Osteoblast (primary cell): ENCODE measurements at regions not wholly inside any gene's neighbourhood (a gene's known extent, or its start where the extent isn't known, plus 50 kb on each side); places are given as distances from the start of the nearest gene placed in this dataset.

Experiments used
- DNase-seq: peaks from one replicate; pipeline ENCODE4 v3.0.0; 2011; ENCODE audit warnings: low spot score, mixed read lengths; ENCODE audit not compliant: insufficient read length; ENCODE audit errors: missing footprints
- H2AFZ ChIP-seq: 2 replicates; pipeline ENCODE4 v1.6.0; 2011; ENCODE audit warnings: mild to moderate bottlenecking, low read length
- H3K27ac ChIP-seq: 2 replicates; pipeline ENCODE4 v1.5.1; 2011; ENCODE audit warnings: mild to moderate bottlenecking, low read depth, low read length, moderate library complexity
- H3K27me3 ChIP-seq: 2 replicates; pipeline ENCODE4 v1.6.0; 2012; ENCODE audit warnings: mild to moderate bottlenecking, control low read depth, inconsistent platforms, low read length, moderate library complexity; ENCODE audit not compliant: insufficient read depth
- H3K36me3 ChIP-seq: 2 replicates; pipeline ENCODE4 v1.5.1; 2011; ENCODE audit warnings: mild to moderate bottlenecking, low read length, control low read depth, moderate library complexity; ENCODE audit not compliant: insufficient read depth
- H3K4me1 ChIP-seq: 2 replicates; pipeline ENCODE4 v1.5.1; 2011; ENCODE audit warnings: mild to moderate bottlenecking, low read length, control low read depth, moderate library complexity; ENCODE audit not compliant: insufficient read depth
- H3K4me2 ChIP-seq: 2 replicates; pipeline ENCODE4 v1.6.0; 2011; ENCODE audit warnings: mild to moderate bottlenecking, low read length; ENCODE audit not compliant: insufficient read depth
- H3K4me3 ChIP-seq: fragments of 200-600 bp; sonication (generic); 3 replicates; pipeline ENCODE4 v1.5.1; 2012; ENCODE audit warnings: mild to moderate bottlenecking, low read length, inconsistent platforms; ENCODE audit not compliant: insufficient read depth
- H3K79me2 ChIP-seq: 2 replicates; pipeline ENCODE4 v1.6.0; 2012; ENCODE audit warnings: mild to moderate bottlenecking, low read length, control low read depth, inconsistent platforms; ENCODE audit not compliant: insufficient read depth
- H3K9me3 ChIP-seq: 2 replicates; pipeline ENCODE4 v1.5.1; 2011; ENCODE audit warnings: low read depth, low read length, control low read depth
- H4K20me1 ChIP-seq: 2 replicates; pipeline ENCODE4 v1.6.0; 2012; ENCODE audit warnings: mild to moderate bottlenecking, low read length, control low read depth; ENCODE audit not compliant: insufficient read depth
- TF ChIP-seq, protein P1 (sequence below): IDR thresholded peaks from 2 replicates; pipeline ENCODE4 v1.5.1; 2011; ENCODE audit warnings: mild to moderate bottlenecking, low read depth, low read length, moderate library complexity; ENCODE audit errors: extremely low read depth

DNA sequence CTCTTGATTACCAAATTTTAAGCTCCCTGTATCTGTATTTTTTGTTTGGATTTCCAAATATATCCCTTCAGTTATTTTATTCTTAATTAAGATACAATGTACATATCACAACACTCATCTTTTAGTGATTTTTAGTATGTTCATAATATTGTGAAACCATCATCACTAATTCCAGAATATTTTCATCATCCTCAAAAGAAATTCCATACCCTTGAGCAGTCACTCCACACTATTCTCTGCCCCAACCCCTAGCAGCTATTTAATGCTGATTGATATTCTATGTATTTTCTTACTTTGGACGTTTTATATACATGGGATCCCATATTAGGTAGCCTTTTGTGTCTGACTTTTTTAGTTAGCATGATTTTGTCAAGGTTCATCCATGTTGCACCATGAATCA is 127.4 kb upstream of the SLC8A1 start:
- H3K9me3 ChIP-seq: no peaks in the 10 kb centered on the region
- TF ChIP-seq, protein P1, sequence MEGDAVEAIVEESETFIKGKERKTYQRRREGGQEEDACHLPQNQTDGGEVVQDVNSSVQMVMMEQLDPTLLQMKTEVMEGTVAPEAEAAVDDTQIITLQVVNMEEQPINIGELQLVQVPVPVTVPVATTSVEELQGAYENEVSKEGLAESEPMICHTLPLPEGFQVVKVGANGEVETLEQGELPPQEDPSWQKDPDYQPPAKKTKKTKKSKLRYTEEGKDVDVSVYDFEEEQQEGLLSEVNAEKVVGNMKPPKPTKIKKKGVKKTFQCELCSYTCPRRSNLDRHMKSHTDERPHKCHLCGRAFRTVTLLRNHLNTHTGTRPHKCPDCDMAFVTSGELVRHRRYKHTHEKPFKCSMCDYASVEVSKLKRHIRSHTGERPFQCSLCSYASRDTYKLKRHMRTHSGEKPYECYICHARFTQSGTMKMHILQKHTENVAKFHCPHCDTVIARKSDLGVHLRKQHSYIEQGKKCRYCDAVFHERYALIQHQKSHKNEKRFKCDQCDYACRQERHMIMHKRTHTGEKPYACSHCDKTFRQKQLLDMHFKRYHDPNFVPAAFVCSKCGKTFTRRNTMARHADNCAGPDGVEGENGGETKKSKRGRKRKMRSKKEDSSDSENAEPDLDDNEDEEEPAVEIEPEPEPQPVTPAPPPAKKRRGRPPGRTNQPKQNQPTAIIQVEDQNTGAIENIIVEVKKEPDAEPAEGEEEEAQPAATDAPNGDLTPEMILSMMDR: no peak
- H3K27me3 ChIP-seq: no peaks in the 10 kb centered on the region
- no peak for DNase-seq
- H3K4me3 ChIP-seq: no peak overlapping the region
- H3K36me3 ChIP-seq: no peaks in the 10 kb centered on the region
- no peaks in the 10 kb centered on the region for H3K79me2 ChIP-seq
- H2AFZ ChIP-seq: no peak overlapping the region
- H3K4me1 ChIP-seq: no peaks in the 10 kb centered on the region
- H3K4me2 ChIP-seq: no peak overlapping the region
- no peaks in the 10 kb centered on the region for H4K20me1 ChIP-seq
- H3K27ac ChIP-seq: no peak overlapping the region

DNA sequence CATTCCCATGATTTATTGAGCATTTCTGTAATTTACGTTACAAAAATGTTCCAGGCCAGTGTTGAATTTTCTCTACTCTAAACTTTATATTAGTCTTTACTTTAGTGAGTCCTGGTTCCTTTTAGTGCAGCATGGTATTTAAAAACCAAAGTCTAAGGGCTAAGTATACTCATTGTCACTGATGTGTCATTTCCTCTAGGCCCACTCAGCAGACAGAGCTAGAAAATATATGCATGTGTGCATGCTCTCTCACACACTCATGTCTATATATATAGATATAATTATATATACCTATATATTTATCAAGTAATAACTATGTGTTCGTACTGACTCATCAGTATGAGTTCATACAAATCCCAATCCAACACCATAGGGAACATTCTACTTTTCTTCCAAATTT is 132.5 kb upstream of the SLC8A1 start:
- Histone ChIP-seq H2AFZ (no peak overlapping the region), H3K79me2 (no peaks in the 10 kb centered on the region), H3K9me3 (no peaks in the 10 kb centered on the region), H4K20me1 (no peaks in the 10 kb centered on the region), H3K27me3 (no peaks in the 10 kb centered on the region), H3K27ac (no peak overlapping the region), H3K4me2 (no peak overlapping the region), H3K36me3 (no peaks in the 10 kb centered on the region), H3K4me1 (no peaks in the 10 kb centered on the region), H3K4me3 (no peak overlapping the region)
- TF ChIP-seq, protein P1: no peak
- no peak for DNase-seq

DNA sequence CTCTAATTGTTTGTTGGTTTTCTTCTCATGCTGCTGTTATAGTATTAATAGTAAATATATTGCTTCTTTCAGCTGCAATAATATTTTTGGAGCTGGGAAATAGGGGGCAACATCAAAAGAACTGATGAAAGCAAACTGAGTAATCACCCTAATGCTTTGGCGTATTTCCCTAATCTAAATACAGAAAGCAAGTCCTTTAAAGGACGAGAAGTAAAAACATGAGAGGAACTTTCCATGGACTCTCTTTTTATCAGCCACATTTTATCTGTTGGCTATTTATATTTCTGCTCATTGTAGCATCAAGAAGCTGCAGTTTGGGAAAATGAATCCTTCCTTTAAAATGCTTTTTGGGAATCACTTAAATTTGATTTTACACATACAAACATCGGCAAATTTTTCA is 139.9 kb upstream of the SLC8A1 start:
- H3K79me2 ChIP-seq: no peaks in the 10 kb centered on the region
- TF ChIP-seq, protein P1: no peak
- H3K4me3 ChIP-seq: no peak overlapping the region
- H3K36me3 ChIP-seq: no peaks in the 10 kb centered on the region
- H3K27me3 ChIP-seq: no peaks in the 10 kb centered on the region
- no peak overlapping the region for H3K4me2 ChIP-seq
- H4K20me1 ChIP-seq: no peaks in the 10 kb centered on the region
- H2AFZ ChIP-seq: no peak overlapping the region
- no peaks in the 10 kb centered on the region for H3K4me1 ChIP-seq
- H3K9me3 ChIP-seq: no peaks in the 10 kb centered on the region
- DNase-seq: no peak
- H3K27ac ChIP-seq: no peak overlapping the region

DNA sequence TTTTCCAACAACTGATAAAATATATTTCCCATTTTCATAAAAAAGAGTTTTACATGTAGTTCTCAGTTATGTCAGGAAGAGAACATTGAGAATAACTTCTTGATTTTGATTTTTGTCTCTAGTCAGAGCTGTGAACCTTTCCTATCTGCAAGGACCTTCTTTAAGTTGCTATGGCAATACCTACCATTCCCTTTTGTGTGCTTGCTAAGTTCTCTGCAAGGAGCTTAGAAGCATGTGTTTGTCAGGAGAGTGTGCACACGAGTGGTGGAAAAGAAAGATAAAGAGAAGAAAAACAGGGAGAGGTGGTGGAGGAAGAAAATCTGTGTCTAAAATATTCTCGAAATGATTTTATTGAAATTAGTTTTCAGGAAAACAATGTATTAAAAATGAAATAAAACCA is 140.3 kb upstream of the SLC8A1 start:
- H3K79me2 ChIP-seq: no peaks in the 10 kb centered on the region
- TF ChIP-seq, protein P1: no peak
- H3K27me3 ChIP-seq: no peaks in the 10 kb centered on the region
- H3K4me2 ChIP-seq: no peak overlapping the region
- no peaks in the 10 kb centered on the region for H3K4me1 ChIP-seq
- no peaks in the 10 kb centered on the region for H3K36me3 ChIP-seq
- no peak overlapping the region for H3K4me3 ChIP-seq
- no peak for DNase-seq
- H3K27ac ChIP-seq: no peak overlapping the region
- H3K9me3 ChIP-seq: no peaks in the 10 kb centered on the region
- H2AFZ ChIP-seq: no peak overlapping the region
- H4K20me1 ChIP-seq: no peaks in the 10 kb centered on the region
